NCI-H1930 (cell line): ENCODE measurements at regions not wholly inside any gene's neighbourhood (a gene's known extent, or its start where the extent isn't known, plus 50 kb on each side); places are given as distances from the start of the nearest gene placed in this dataset.
"Not testable (repeated sequence)": the region's sequence is repeated elsewhere in the genome, so short reads cannot be mapped to it uniquely, and the experiment has no call there.

Source experiments
- DNase-seq, 2 experiments: peaks; one replicate each; lab custom pipeline; 2025; lab: John Stamatoyannopoulos, UW

- DNase-seq: no peak
These were observed 365.7 kb downstream of the FLRT2 start for GRCh38 chr14:85895603-85896002.

- no peak for DNase-seq
These were observed 362.3 kb downstream of the FLRT2 start for GRCh38 chr14:85892251-85892650.

GRCh38 chr14:85883966-85884365, 354.0 kb downstream of the FLRT2 start:
- DNase-seq: no peak

DNA sequence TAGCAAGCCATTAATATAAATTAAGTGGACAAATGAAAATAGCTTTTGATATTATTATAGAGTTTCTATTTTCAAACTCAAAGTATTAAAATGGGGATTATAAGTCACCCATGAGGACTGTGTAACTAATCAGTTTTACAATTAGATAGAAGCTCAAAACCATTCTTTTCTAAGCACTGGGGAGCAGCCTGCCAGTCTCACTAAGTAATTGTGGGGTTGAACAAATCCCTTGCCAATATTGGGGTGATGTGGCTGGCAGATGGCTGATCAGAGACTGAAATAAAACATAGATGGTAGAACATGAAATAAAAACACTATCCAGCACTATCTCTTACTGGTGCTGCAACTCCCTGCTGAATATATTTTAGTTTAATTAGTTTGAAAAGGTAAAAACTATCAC, 353.2 kb downstream of the FLRT2 start:
- no peak for DNase-seq

DNA sequence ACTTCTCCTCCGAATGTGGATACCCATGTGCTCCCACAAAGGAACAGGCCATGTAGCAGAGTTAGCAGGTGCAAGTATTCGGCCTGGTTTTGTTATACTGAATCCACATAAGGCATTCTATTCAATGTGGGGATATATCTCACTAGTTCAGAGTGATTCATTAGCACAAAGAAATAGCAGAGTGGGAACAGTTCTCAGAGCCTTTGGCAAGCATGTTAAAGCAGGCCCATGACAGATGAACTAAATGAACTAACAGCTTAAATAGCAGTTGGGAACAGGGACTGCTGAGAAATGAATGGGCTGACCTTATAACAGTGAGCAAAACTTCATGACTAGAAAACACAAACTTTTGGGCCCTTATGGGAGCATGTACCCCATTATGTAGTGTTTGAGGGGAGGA, 352.0 kb downstream of the FLRT2 start:
- DNase-seq: no peak

- DNase-seq: no peak
These were observed 348.9 kb downstream of the FLRT2 start for GRCh38 chr14:85878874-85879273.

GRCh38 chr14:85873006-85873405, 343.1 kb downstream of the FLRT2 start:
- DNase-seq: peak; percentile 28 to 42

DNA sequence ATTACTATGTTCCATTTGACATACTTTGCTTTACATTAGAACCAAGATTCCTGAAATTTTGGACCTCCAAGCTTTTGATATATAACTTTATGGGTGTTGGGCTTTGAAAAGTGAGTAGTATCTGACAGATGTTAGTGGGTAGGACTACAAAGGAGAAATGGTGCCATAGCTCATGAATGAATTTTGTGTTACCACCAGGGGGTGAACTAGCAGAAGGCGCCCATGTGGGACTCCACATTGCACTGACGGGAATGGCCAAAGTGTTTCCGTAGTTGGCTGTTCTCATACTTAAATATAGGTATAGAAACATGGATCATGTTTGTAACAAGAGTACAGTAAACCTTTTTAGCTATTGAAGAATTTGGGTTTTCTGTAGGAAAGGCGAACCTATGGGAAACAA, 337.5 kb downstream of the FLRT2 start:
- no peak for DNase-seq

DNA sequence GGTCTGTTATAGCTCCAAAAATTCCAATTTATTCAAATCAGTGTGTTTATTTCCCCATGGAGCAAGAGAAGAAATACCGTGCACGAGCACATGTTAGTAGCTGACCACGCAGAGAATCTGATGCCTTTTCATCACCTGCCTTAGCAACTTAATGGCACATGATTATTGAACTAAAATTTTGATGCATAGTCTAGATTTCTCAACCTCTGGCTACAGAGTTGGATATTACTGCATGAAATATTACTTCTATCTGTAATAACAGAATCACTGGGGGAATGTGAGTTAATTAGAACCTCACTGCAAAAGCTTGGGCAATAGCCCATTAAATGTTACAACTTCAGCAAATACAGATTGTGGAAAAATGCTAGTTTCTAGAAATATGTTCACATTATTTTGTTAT, 335.8 kb downstream of the FLRT2 start:
- no peak for DNase-seq

- no peak for DNase-seq
These were observed 328.7 kb downstream of the FLRT2 start for GRCh38 chr14:85858634-85859033.

GRCh38 chr14:85856430-85856829, 326.5 kb downstream of the FLRT2 start:
- DNase-seq: no peak

DNA sequence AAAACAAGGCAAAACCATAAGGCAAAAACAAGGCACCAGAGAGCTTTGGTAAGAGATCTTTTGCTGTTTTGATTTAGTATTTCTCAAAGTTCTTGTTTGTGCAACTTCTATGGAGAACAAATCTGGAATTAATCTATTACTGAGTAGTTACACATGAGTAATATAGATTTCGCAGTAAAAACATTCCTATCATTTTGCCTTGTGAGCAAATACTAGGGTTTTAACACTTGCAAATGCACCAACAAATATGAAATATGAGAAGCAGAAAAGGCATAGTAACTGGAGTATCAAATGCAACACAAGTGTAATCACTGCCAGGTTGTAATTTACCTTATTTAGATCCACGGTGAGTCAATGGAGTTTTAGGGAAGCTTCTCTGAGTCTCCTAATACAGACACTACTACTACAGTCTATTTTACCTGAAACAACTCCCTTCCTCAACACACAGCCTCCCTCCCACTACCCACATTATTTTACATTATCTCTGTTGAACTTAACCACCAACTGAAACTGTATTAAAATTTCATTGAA, 324.1 kb downstream of the FLRT2 start:
- DNase-seq: no peak

DNA sequence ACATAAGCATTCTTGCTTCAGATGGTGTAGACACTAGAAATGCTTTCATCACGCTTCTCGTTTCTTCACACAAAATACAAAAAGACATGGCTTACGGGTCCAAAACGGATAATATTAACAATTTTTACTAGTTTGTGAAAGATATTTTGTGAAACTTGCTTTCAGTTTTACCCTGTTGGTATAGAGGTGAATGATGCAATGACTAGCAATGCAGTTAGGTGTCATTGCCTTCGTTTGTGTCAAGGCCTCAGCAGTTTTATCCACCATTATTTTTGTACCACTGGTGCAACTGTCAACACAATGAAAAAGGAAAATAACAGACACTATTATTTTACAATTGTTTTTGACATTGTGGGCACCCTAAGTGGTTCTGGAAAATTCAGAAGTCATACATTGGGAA, 323.0 kb downstream of the FLRT2 start:
- DNase-seq: no peak

DNA sequence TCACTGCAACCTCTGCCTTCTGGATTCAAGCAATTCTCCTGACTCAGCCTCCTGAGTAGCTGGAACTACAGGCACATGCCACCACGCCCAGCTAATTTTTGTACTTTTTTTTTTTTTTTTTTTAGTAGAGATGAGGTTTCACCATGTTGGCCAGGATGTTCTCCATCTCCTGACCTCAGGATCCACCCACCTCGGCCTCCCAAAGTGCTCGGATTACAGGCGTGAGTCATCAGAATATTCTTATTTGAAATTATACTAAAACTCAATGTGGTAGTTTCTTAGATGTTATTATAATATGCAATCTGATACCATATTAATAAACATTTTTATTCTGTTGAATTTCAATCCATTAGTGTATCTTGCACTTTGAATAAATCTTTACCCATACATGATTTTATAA, 322.2 kb downstream of the FLRT2 start:
- not testable (repeated sequence) for DNase-seq

DNA sequence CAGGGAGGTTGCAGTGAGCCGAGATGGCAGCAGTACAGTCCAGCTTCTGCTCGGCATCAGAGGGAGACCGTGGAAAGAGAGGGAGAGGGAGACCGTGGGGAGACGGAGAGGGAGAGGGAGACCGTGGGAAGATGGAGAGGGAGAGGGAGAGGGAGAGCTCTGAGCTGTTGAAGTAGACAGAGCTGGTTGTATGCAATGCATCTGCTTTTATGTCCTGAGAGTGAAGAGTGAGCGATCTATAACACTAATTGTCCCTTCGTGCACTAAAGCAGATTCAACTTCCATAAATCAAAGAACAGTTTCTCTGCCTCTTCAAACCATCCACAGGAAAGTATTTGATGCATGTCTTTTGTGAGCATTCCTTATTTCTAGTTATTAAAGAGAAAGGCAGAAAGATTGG, 300.6 kb downstream of the FLRT2 start:
- not testable (repeated sequence) for DNase-seq

DNA sequence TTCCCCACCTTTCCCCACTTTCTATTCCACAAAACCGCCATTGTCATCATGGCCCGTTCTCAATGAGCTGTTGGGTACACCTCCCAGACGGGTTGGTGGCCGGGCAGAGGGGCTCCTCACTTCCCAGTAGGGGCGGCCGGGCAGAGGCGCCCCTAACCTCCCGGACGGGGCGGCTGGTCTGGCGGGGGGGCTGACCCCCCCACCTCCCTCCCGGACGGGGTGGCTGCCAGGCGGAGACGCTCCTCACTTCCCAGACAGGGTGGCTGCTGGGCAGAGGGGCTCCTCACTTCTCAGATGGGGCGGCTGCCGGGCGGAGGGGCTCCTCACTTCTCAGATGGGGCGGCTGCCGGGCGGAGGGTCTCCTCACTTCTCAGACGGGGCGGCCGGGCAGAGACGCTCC, 299.7 kb downstream of the FLRT2 start:
- DNase-seq: not testable (repeated sequence)

- DNase-seq: peak in 1 of 2 experiments; percentile 12
These were observed 294.6 kb downstream of the FLRT2 start for GRCh38 chr14:85824526-85824925.

- DNase-seq: no peak
These were observed 292.3 kb downstream of the FLRT2 start for GRCh38 chr14:85822236-85822635.

GRCh38 chr14:85817430-85817829, 287.5 kb downstream of the FLRT2 start:
- DNase-seq: no peak

GRCh38 chr14:85813040-85813439, 283.1 kb downstream of the FLRT2 start:
- no peak for DNase-seq

DNA sequence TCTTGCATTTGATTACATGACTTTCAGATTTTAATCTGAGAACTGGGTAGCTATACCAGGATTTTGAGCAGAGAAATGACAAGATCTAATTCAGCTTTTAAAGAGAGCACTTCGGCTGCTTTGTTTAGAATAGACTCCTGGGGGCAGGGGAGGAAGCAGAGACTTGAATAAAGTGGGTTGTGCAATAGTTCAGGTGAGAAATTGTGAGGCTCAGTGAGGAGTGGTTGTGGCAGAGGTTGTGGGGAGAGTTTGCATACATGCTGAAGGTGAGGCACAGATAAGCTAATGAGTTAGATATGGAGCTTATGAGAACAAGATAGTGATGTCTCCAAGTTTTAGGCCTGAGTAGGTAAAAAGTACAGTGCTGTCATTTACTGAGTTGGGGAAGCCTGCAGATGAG, 281.4 kb downstream of the FLRT2 start:
- no peak for DNase-seq

GRCh38 chr14:85799668-85800067, 269.7 kb downstream of the FLRT2 start:
- no peak for DNase-seq

GRCh38 chr14:85798856-85799255, 268.9 kb downstream of the FLRT2 start:
- DNase-seq: no peak

GRCh38 chr14:85793533-85793932, 263.6 kb downstream of the FLRT2 start:
- no peak for DNase-seq

DNA sequence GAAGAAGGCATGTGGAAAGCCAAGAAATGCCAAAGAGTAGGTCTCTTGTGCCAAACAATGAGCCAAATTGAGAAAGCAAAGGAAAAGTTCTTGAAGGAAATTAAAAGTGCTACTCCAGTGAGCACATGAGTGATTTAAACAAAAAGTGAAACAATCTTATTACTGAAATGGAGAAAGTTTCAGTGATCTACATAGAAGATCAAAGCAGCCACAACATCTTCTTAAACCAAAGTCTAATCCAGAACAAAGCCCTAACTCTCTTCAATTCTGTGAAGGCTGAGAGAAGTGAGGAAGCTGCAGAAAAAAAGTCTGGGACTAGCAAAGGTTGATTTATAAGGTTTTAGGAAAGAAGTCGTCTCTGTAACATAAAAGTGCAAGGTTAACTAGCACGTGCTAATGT, 259.6 kb downstream of the FLRT2 start:
- DNase-seq: no peak
